B cell (primary cell): ENCODE measurements at regions not wholly inside any gene's neighbourhood (a gene's known extent, or its start where the extent isn't known, plus 50 kb on each side); places are given as distances from the start of the nearest gene placed in this dataset.
"Not testable (repeated sequence)": the region's sequence is repeated elsewhere in the genome, so short reads cannot be mapped to it uniquely, and the experiment has no call there.

Experiments
- ATAC-seq: fragments of 200-7000 bp; cut with Tn5 transposase; one replicate; pipeline ENCODE4 v1.10.0; 2021; ENCODE audit warnings: low read depth, mild to moderate bottlenecking, moderate number of reproducible peaks, moderate library complexity
- CTCF ChIA-PET: fragments of 350-600 bp; sonication (Branson Sonifier 250); formaldehyde crosslinking; loops from one replicate; lab custom pipeline; 2021; ENCODE audit warnings: antibody characterized with exemption, inconsistent platforms; lab: Charles Lee
- POLR2A ChIA-PET: fragments of 350-600 bp; sonication (Branson Sonifier 250); formaldehyde crosslinking; loops from one replicate; lab custom pipeline; 2021; ENCODE audit warnings: antibody characterized with exemption; lab: Charles Lee
- DNase-seq: peaks from one replicate; pipeline ENCODE4 v3.0.0; 2013
- H2AFZ ChIP-seq: 2 replicates; pipeline ENCODE4 v1.6.1; 2012; ENCODE audit warnings: mild to moderate bottlenecking, low read depth, low read length; ENCODE audit not compliant: insufficient read depth, poor library complexity, severe bottlenecking
- H3K27ac ChIP-seq, 2 donors: 1 replicate in 1 of 2; 2 replicates in 1 of 2; pipeline ENCODE4 v1.5.1; 2012 to 2013; ENCODE audit warnings: low read length in 2 of 2, mild to moderate bottlenecking in 2 of 2, moderate library complexity in 1 of 2
- H3K27me3 ChIP-seq, 4 experiments: fragments of 200-600 bp in 1 of 4; sonication (generic) in 1 of 4; replicated peaks in 1 of 4; 1 replicate in 2 of 4; 2 replicates in 2 of 4; pipeline versions ENCODE4 v1.6.1 to v1.7.0; 2013 to 2016; ENCODE audit warnings: low read length in 3 of 4, mild to moderate bottlenecking in 2 of 4, mixed read lengths in 1 of 4, moderate library complexity in 1 of 4; ENCODE audit not compliant: insufficient read depth in 4 of 4, control insufficient read depth in 3 of 4; ENCODE audit errors: control extremely low read depth in 1 of 4
- H3K36me3 ChIP-seq, 2 experiments: replicated peaks in 1 of 2; 1 replicate in 1 of 2; 2 replicates in 1 of 2; pipeline versions ENCODE4 v1.6.1 to v1.7.1; 2013; ENCODE audit warnings: low read length in 1 of 2; ENCODE audit not compliant: insufficient read depth in 2 of 2, control insufficient read depth in 1 of 2; ENCODE audit errors: control extremely low read depth in 1 of 2, extremely low read depth in 1 of 2
- H3K4me1 ChIP-seq, 2 donors: fragments of 200-600 bp in 1 of 2; sonication (generic) in 1 of 2; 1 replicate in 1 of 2; 2 replicates in 1 of 2; pipeline versions ENCODE4 v1.5.1 to v1.6.1; 2013 to 2017; ENCODE audit warnings: low read length in 2 of 2; ENCODE audit not compliant: control insufficient read depth in 2 of 2, insufficient read depth in 2 of 2
- H3K4me2 ChIP-seq: replicated peaks from 2 replicates; pipeline ENCODE3; 2012; ENCODE audit warnings: mild to moderate bottlenecking, low read depth, low read length; ENCODE audit not compliant: poor library complexity, severe bottlenecking
- H3K4me3 ChIP-seq, 5 experiments: fragments of 200-600 bp in 1 of 5; sonication (generic) in 1 of 5; 1 replicate in 3 of 5; 2 replicates in 2 of 5; pipeline versions ENCODE4 v1.5.1 to v1.7.0; 2011 to 2016; ENCODE audit warnings: low read length in 4 of 5, mild to moderate bottlenecking in 4 of 5, low read depth in 2 of 5, control low read depth in 1 of 5, moderate library complexity in 1 of 5; ENCODE audit not compliant: insufficient read depth in 1 of 5; ENCODE audit errors: control extremely low read depth in 1 of 5, extremely low read depth in 1 of 5
- H3K79me2 ChIP-seq: fragments of 200-600 bp; sonication (generic); one replicate; pipeline ENCODE4 v1.6.0; 2016; ENCODE audit warnings: low read length; ENCODE audit not compliant: control insufficient read depth, insufficient read depth
- H3K9ac ChIP-seq: fragments of 200-600 bp; sonication (generic); 2 replicates; pipeline ENCODE4 v1.6.1; 2017; ENCODE audit warnings: mild to moderate bottlenecking, low read length, moderate library complexity
- H3K9me3 ChIP-seq, 3 donors: one replicate each; pipeline versions ENCODE4 v1.6.1 to v1.7.1; 2013; ENCODE audit warnings: low read length in 2 of 3; ENCODE audit not compliant: control insufficient read depth in 2 of 3, insufficient read depth in 1 of 3; ENCODE audit errors: control extremely low read depth in 1 of 3
- H4K20me1 ChIP-seq: 2 replicates; pipeline ENCODE4 v1.6.0; 2012; ENCODE audit warnings: mild to moderate bottlenecking, low read length; ENCODE audit not compliant: insufficient read depth, control insufficient read depth, poor library complexity, severe bottlenecking
- H3K27ac Mint-ChIP-seq: one replicate; pipeline ENCODE4 v1.8.0; 2021; ENCODE audit warnings: mixed read lengths
- H3K27me3 Mint-ChIP-seq: one replicate; pipeline ENCODE4 v1.8.0; 2021; ENCODE audit warnings: mixed read lengths
- H3K4me1 Mint-ChIP-seq: one replicate; pipeline ENCODE4 v1.8.0; 2021; ENCODE audit warnings: mixed read lengths
- H3K4me3 Mint-ChIP-seq: one replicate; pipeline ENCODE4 v1.8.0; 2021; ENCODE audit warnings: mixed read lengths
- H3K9me3 Mint-ChIP-seq: one replicate; pipeline ENCODE4 v1.8.0; 2022; ENCODE audit warnings: mixed read lengths; ENCODE audit not compliant: insufficient read depth
- CTCF ChIP-seq: fragments of 200-600 bp; IDR thresholded peaks from one replicate; pipeline ENCODE4 v1.8.0; 2022; ENCODE audit warnings: antibody characterized with exemption, mild to moderate bottlenecking
- EZH2 ChIP-seq: IDR thresholded peaks from 2 replicates; pipeline ENCODE4 v1.6.1; 2012; ENCODE audit warnings: borderline replicate concordance, low read depth, mild to moderate bottlenecking, moderate library complexity, low read length; ENCODE audit not compliant: insufficient read depth, poor library complexity, severe bottlenecking
- WGBS: methylation state at CpG from one replicate; pipeline ENCODE4 v1.1.5; 2013; ENCODE audit warnings: missing lambda C conversion rate; ENCODE audit not compliant: insufficient coverage; 5-methylcytosine and 5-hydroxymethylcytosine counted together
- intact Hi-C: fragments of 100-400 bp; cut with micrococcal nuclease; formaldehyde crosslinking; loops from one replicate; pipeline ENCODE4 v1.10.0; 2022

DNA sequence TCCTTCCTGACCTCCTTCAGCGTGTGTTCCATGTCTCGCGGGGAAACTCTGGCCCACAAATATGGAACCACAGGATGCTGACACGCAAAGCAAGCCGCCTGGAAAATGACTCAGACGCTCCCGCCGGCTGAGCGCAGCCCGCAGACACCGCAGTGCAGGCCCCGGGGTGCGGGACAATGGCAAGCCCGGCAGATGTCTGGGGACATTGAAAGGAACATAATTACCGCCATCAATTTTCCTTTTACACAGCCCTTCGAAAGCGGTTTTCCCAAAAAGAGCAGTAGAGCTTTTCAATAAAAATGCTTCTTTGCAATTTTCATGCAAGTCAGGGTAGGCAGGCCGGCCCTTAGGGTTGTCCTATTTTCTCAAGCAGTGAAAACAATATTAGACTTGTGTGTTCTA is 159.2 kb upstream of the SH3BP4 start:
- H3K4me1 Mint-ChIP-seq, result no peaks in the 10 kb centered on the region
- over 99% methylated on average over 17 of the region's 18 CpGs for WGBS
- Histone ChIP-seq H3K4me1 (no peaks in the 10 kb centered on the region), H3K9me3 (peaks cover 0 to 2% (median 0%) of the 10 kb centered on the region in 3 donors), H3K4me3 (no peak overlapping the region), H2AFZ (no peak overlapping the region), H3K36me3 (no peaks in the 10 kb centered on the region), H3K4me2 (no peak overlapping the region), H3K9ac (no peak overlapping the region), H3K27ac (no peak overlapping the region), H3K27me3 (peaks cover 0 to 6% (median 0%) of the 10 kb centered on the region in 4 experiments), H3K79me2 (no peaks in the 10 kb centered on the region), H4K20me1 (no peaks in the 10 kb centered on the region)
- H3K27me3 Mint-ChIP-seq, result peaks cover 20% of the 10 kb centered on the region
- intact Hi-C loops, result no loop called here
- TF ChIP-seq EZH2 (no peak), CTCF (no peak)
- no peaks in the 10 kb centered on the region for H3K9me3 Mint-ChIP-seq
- ChIA-PET POLR2A (no interaction called here), CTCF (no interaction called here)
- no peak for DNase-seq
- ATAC-seq, result no peak
- no peak overlapping the region for H3K27ac Mint-ChIP-seq
- H3K4me3 Mint-ChIP-seq, result no peak overlapping the region

DNA sequence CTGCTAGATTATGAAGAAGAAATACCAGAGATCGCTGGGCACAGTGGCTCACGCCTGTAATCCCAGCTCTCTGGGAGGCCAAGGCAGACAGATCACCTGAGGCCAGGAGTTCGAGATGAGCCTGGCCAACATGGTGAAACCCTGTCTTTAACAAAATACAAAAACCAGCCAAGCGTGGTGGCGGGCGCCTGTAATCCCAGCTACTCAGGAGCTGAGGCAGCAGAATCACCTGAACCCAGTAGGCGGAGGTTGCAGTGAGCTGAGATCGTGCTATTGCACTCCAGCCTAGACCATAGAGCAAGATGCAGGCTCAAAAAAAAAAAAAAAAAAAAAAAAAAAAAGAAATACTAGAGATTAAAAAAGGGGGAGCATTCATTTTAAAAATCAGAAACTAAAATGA is 159.7 kb upstream of the SH3BP4 start:
- H3K27ac ChIP-seq, H3K4me3 ChIP-seq, H3K4me1 Mint-ChIP-seq, H4K20me1 ChIP-seq, CTCF ChIA-PET, H3K9ac ChIP-seq, H3K36me3 ChIP-seq, H3K4me1 ChIP-seq, H3K9me3 ChIP-seq, ATAC-seq, H3K9me3 Mint-ChIP-seq, H2AFZ ChIP-seq, H3K27me3 ChIP-seq, POLR2A ChIA-PET, H3K4me3 Mint-ChIP-seq, H3K4me2 ChIP-seq, intact Hi-C loops, H3K27ac Mint-ChIP-seq, H3K79me2 ChIP-seq, DNase-seq: not testable (repeated sequence)
- WGBS, result 98% methylated on average over 7 of the region's 8 CpGs
- peaks cover 20% of the 10 kb centered on the region for H3K27me3 Mint-ChIP-seq
